DMS114 treated with DMSO at 0.1 percent for 48 hours (cell line): ENCODE measurements at regions not wholly inside any gene's neighbourhood (a gene's known extent, or its start where the extent isn't known, plus 50 kb on each side); places are given as distances from the start of the nearest gene placed in this dataset.

Experiments used
- DNase-seq: peaks from one replicate; lab custom pipeline; 2025; ENCODE audit not compliant: unreplicated experiment; lab: John Stamatoyannopoulos, UW

- DNase-seq, result no peak
These were observed 405.9 kb downstream of the AACS start for GRCh38 chr12:125470838-125471783.

GRCh38 chr12:125473501-125473900 lies 408.3 kb downstream of the AACS start:
- DNase-seq, result no peak

- DNase-seq, result no peak
These were observed 422.1 kb downstream of the AACS start for GRCh38 chr12:125487336-125487735.

- no peak for DNase-seq
These were observed 426.3 kb downstream of the AACS start for GRCh38 chr12:125491553-125491952.

GRCh38 chr12:125492354-125493270 lies 427.4 kb downstream of the AACS start:
- DNase-seq, result no peak

- DNase-seq, result no peak
These were observed 428.6 kb downstream of the AACS start for GRCh38 chr12:125493704-125494308.

- no peak for DNase-seq
These were observed 437.9 kb downstream of the AACS start for GRCh38 chr12:125503128-125503527.

- no peak for DNase-seq
These were observed 444.0 kb downstream of the AACS start for GRCh38 chr12:125509195-125509594.

- DNase-seq, result no peak
These were observed 447.5 kb downstream of the AACS start for GRCh38 chr12:125512541-125513298.

- DNase-seq, result no peak
These were observed 450.7 kb downstream of the AACS start for GRCh38 chr12:125515887-125516286.

GRCh38 chr12:125518074-125518473 lies 452.8 kb downstream of the AACS start:
- DNase-seq, result no peak

- no peak for DNase-seq
These were observed 453.9 kb downstream of the AACS start for GRCh38 chr12:125519026-125519651.

GRCh38 chr12:125525879-125526278 lies 460.6 kb downstream of the AACS start:
- no peak for DNase-seq

- no peak for DNase-seq
These were observed 463.0 kb downstream of the AACS start for GRCh38 chr12:125528281-125528680.

GRCh38 chr12:125530201-125530600 lies 465.0 kb downstream of the AACS start:
- no peak for DNase-seq

- DNase-seq, result no peak
These were observed 465.6 kb downstream of the AACS start for GRCh38 chr12:125530876-125531275.

- DNase-seq, result no peak
These were observed 466.3 kb downstream of the AACS start for GRCh38 chr12:125531574-125531973.

GRCh38 chr12:125533434-125534029 lies 468.3 kb downstream of the AACS start:
- peak; percentile 4 for DNase-seq

- no peak for DNase-seq
These were observed 473.4 kb downstream of the AACS start for GRCh38 chr12:125538401-125539199.
